ENCODE measurements at regions not wholly inside any gene's neighbourhood (a gene's known extent, or its start where the extent isn't known, plus 50 kb on each side); places are given as distances from the start of the nearest gene placed in this dataset.

- TF ChIP-seq ATF1 (CRISPR knock-in tag; IDR thresholded peaks at IDR 0.05) (no peak), ATF1 (tag; IDR thresholded peaks at IDR 0.05) (peak; percentile 83), ERF (CRISPR knock-in tag; IDR thresholded peaks at IDR 0.05) (no peak; the same call in 1 of the 2 replicates), ZNF512 (tag; IDR thresholded peaks at IDR 0.05) (no peak), YY1 (IDR thresholded peaks at IDR 0.05; ENCODE audit: borderline replicate concordance in 1 of 3, control insufficient read depth in 1 of 3, extremely low read depth in 1 of 3, insufficient read depth in 3 of 3, insufficient read length in 1 of 3, insufficient replicate concordance in 2 of 3, low read depth in 1 of 3, low read length in 2 of 3) (peak in 1 of 3 experiments; percentile 23), SP1 (CRISPR knock-in tag; IDR thresholded peaks at IDR 0.05) (no peak), MITF (IDR thresholded peaks at IDR 0.05) (no peak), KLF10 (CRISPR knock-in tag; IDR thresholded peaks at IDR 0.05) (no peak), LEF1 (IDR thresholded peaks at IDR 0.05) (no peak), ZNF41 (CRISPR knock-in tag; conservative IDR thresholded peaks at IDR 0.05) (no peak), RNF2 (IDR thresholded peaks at IDR 0.05) (0 out of 2 replicates have a peak, but pooled peaks have one; percentile 35), IRF1 (CRISPR knock-in tag; IDR thresholded peaks at IDR 0.05; ENCODE audit: borderline replicate concordance) (no peak), RHOXF2B (CRISPR knock-in tag; conservative IDR thresholded peaks at IDR 0.05) (no peak)
These were observed 134.2 kb downstream of the USP22 start (continued) for GRCh38 chr17:20908313-20909267.
